Fibroblast of lung (primary cell): ENCODE measurements at regions not wholly inside any gene's neighbourhood (a gene's known extent, or its start where the extent isn't known, plus 50 kb on each side); places are given as distances from the start of the nearest gene placed in this dataset.
"Not testable (repeated sequence)": the region's sequence is repeated elsewhere in the genome, so short reads cannot be mapped to it uniquely, and the experiment has no call there.

Source experiments
- DNase-seq, 2 donors: peaks; one replicate each; pipeline versions ENCODE4 v3.0.0 to v3.0.0-alpha.2; 2010; ENCODE audit warnings: low read depth in 2 of 2
- H2AFZ ChIP-seq: 2 replicates; pipeline ENCODE4 v1.5.1; 2012; ENCODE audit warnings: low read length, control low read depth, inconsistent platforms
- H3K27ac ChIP-seq: 2 replicates; pipeline ENCODE4 v1.5.1; 2011; ENCODE audit warnings: low read length, control low read depth; ENCODE audit not compliant: insufficient read depth
- H3K27me3 ChIP-seq: 2 replicates; pipeline ENCODE4 v1.5.1; 2011; ENCODE audit warnings: mild to moderate bottlenecking, low read length; ENCODE audit not compliant: control insufficient read depth, insufficient read depth
- H3K36me3 ChIP-seq: 2 replicates; pipeline ENCODE4 v1.5.1; 2011; ENCODE audit warnings: low read length; ENCODE audit not compliant: control insufficient read depth, insufficient read depth
- H3K4me1 ChIP-seq: 2 replicates; pipeline ENCODE4 v1.5.1; 2011; ENCODE audit warnings: low read length; ENCODE audit not compliant: control insufficient read depth, insufficient read depth; ENCODE audit errors: extremely low read depth
- H3K4me2 ChIP-seq: 2 replicates; pipeline ENCODE4 v1.5.1; 2011; ENCODE audit warnings: low read length, control low read depth; ENCODE audit not compliant: insufficient read depth; ENCODE audit errors: extremely low read depth
- H3K4me3 ChIP-seq, 4 experiments: fragments of 200-600 bp in 1 of 4; sonication (generic) in 1 of 4; replicated peaks in 1 of 4; 2 replicates each; pipeline ENCODE4 v1.5.1; 2011 to 2016; ENCODE audit warnings: low read length in 4 of 4, low read depth in 3 of 4, mild to moderate bottlenecking in 3 of 4, control low read depth in 2 of 4, inconsistent platforms in 1 of 4, mixed read lengths in 1 of 4; ENCODE audit not compliant: insufficient read depth in 1 of 4; ENCODE audit errors: control extremely low read depth in 1 of 4
- H3K79me2 ChIP-seq: 2 replicates; pipeline ENCODE4 v1.5.1; 2012; ENCODE audit warnings: mild to moderate bottlenecking, low read length, inconsistent platforms; ENCODE audit not compliant: control insufficient read depth, insufficient read depth
- H3K9ac ChIP-seq: 2 replicates; pipeline ENCODE4 v1.5.1; 2011; ENCODE audit warnings: mild to moderate bottlenecking, low read length, control low read depth; ENCODE audit not compliant: insufficient read depth
- H3K9me3 ChIP-seq: 2 replicates; pipeline ENCODE4 v1.5.1; 2012; ENCODE audit warnings: low read depth, low read length; ENCODE audit not compliant: control insufficient read depth, insufficient read depth
- H4K20me1 ChIP-seq: 2 replicates; pipeline ENCODE4 v1.5.1; 2011; ENCODE audit warnings: low read length; ENCODE audit not compliant: control insufficient read depth, insufficient read depth; ENCODE audit errors: extremely low read depth
- CTCF ChIP-seq, 2 donors: IDR thresholded peaks in 1 of 2; conservative IDR thresholded peaks in 1 of 2; 1 replicate in 1 of 2; 2 replicates in 1 of 2; pipeline ENCODE4 v1.5.1; 2011 to 2012; ENCODE audit warnings: low read length in 2 of 2, control low read depth in 1 of 2, inconsistent platforms in 1 of 2, low read depth in 1 of 2, mild to moderate bottlenecking in 1 of 2
- EZH2 ChIP-seq: IDR thresholded peaks from 2 replicates; pipeline ENCODE4 v1.5.1; 2012; ENCODE audit warnings: low read length, control low read depth, mild to moderate bottlenecking; ENCODE audit errors: missing control alignments

- Histone ChIP-seq H3K4me2 (no peak overlapping the region), H3K9me3 (no peaks in the 10 kb centered on the region), H3K79me2 (no peaks in the 10 kb centered on the region), H3K9ac (no peak overlapping the region), H3K36me3 (no peaks in the 10 kb centered on the region), H2AFZ (no peak overlapping the region), H3K27ac (no peak overlapping the region), H3K27me3 (no peaks in the 10 kb centered on the region), H4K20me1 (no peaks in the 10 kb centered on the region), H3K4me1 (no peaks in the 10 kb centered on the region), H3K4me3 (no peak overlapping the region)
- no peak for TF ChIP-seq EZH2
- no peak for TF ChIP-seq CTCF (conservative IDR thresholded peaks at IDR 0.05 in 1 of 2, IDR thresholded peaks at IDR 0.05 in 1 of 2; ENCODE audit: low read depth in 1 of 2, low read length in 2 of 2)
- no peak for DNase-seq
Measured at GRCh38 chr18:4755848-4756247, 300.7 kb upstream of the DLGAP1 start.

- not testable (repeated sequence) for H3K36me3 ChIP-seq, H3K9me3 ChIP-seq, H3K4me1 ChIP-seq, H3K27ac ChIP-seq, H3K27me3 ChIP-seq, H4K20me1 ChIP-seq, H3K4me3 ChIP-seq, H3K9ac ChIP-seq, H3K79me2 ChIP-seq, DNase-seq, H2AFZ ChIP-seq, H3K4me2 ChIP-seq
Measured at GRCh38 chr18:4753151-4753550, 298.0 kb upstream of the DLGAP1 start.

- Histone ChIP-seq H3K9me3 (no peaks in the 10 kb centered on the region), H3K27me3 (no peaks in the 10 kb centered on the region), H2AFZ (no peak overlapping the region), H3K27ac (no peak overlapping the region), H3K4me1 (no peaks in the 10 kb centered on the region), H3K9ac (no peak overlapping the region), H3K36me3 (no peaks in the 10 kb centered on the region), H3K79me2 (no peaks in the 10 kb centered on the region), H3K4me3 (no peak overlapping the region), H4K20me1 (no peaks in the 10 kb centered on the region), H3K4me2 (no peak overlapping the region)
- no peak for DNase-seq
- TF ChIP-seq EZH2 (no peak), CTCF (conservative IDR thresholded peaks at IDR 0.05 in 1 of 2, IDR thresholded peaks at IDR 0.05 in 1 of 2; ENCODE audit: low read depth in 1 of 2, low read length in 2 of 2) (no peak)
Measured at GRCh38 chr18:4751523-4751922, 296.4 kb upstream of the DLGAP1 start.
